HepG2 (cell line): ENCODE measurements at regions not wholly inside any gene's neighbourhood (a gene's known extent, or its start where the extent isn't known, plus 50 kb on each side); places are given as distances from the start of the nearest gene placed in this dataset.

ENCODE experiments used
- CTCF ChIP-seq: sonication (generic); formaldehyde crosslinking; IDR thresholded peaks from 2 replicates; pipeline ENCODE4 v1.5.0; 2020; ENCODE audit warnings: mild to moderate bottlenecking, missing genetic modification reagents, moderate library complexity
- FOXK2 ChIP-seq: fragments of 450-650 bp; IDR thresholded peaks from 2 replicates; pipeline ENCODE4 v1.6.1; 2016
- GABPA ChIP-seq, 2 experiments: IDR thresholded peaks; 2 replicates each; pipeline ENCODE4 v1.6.1; 2011 to 2016; ENCODE audit warnings: low read depth in 2 of 2, low read length in 1 of 2, missing biosample characterization in 1 of 2, missing genetic modification characterization in 1 of 2
- NFIC ChIP-seq: IDR thresholded peaks from 2 replicates; pipeline ENCODE4 v1.6.1; 2012; ENCODE audit warnings: mild to moderate bottlenecking, low read length, inconsistent platforms
- NR0B2 ChIP-seq: sonication (generic); formaldehyde crosslinking; IDR thresholded peaks from 2 replicates; pipeline ENCODE4 v1.4.0; 2020; ENCODE audit warnings: mild to moderate bottlenecking, missing genetic modification reagents
- RFX3 ChIP-seq: IDR thresholded peaks from 2 replicates; pipeline ENCODE4 v1.6.1; 2016; ENCODE audit warnings: missing biosample characterization, missing genetic modification reagents
- SMAD3 ChIP-seq: sonication (generic); formaldehyde crosslinking; IDR thresholded peaks from 2 replicates; pipeline ENCODE4 v1.4.0; 2020; ENCODE audit warnings: missing genetic modification reagents
- TCF12 ChIP-seq, 2 experiments: fragments of 450-650 bp in 1 of 2; sonication (generic) in 1 of 2; formaldehyde crosslinking in 1 of 2; IDR thresholded peaks; 2 replicates each; pipeline versions ENCODE4 v1.6.1 to v1.8.0; 2017 to 2022; ENCODE audit warnings: antibody characterized with exemption in 1 of 2, mild to moderate bottlenecking in 1 of 2, missing genetic modification reagents in 1 of 2, moderate library complexity in 1 of 2
- ZFP82 ChIP-seq: sonication (generic); formaldehyde crosslinking; IDR thresholded peaks from 2 replicates; pipeline ENCODE4 v1.5.1; 2020; ENCODE audit warnings: mild to moderate bottlenecking, missing genetic modification reagents, borderline replicate concordance
- ZNF512 ChIP-seq: sonication (generic); formaldehyde crosslinking; IDR thresholded peaks from 2 replicates; pipeline ENCODE4 v1.4.0; 2020; ENCODE audit warnings: mild to moderate bottlenecking, missing genetic modification reagents
- ZSCAN30 ChIP-seq: sonication (generic); formaldehyde crosslinking; IDR thresholded peaks from 2 replicates; pipeline ENCODE4 v1.5.0; 2020; ENCODE audit warnings: mild to moderate bottlenecking, missing genetic modification reagents

GRCh38 chr2:167790189-167790588 lies 457.2 kb downstream of the STK39 start:
- TF ChIP-seq GABPA (IDR thresholded peaks at IDR 0.05; ENCODE audit: low read depth, low read length) (no peak), GABPA (CRISPR knock-in tag; IDR thresholded peaks at IDR 0.05; ENCODE audit: low read depth) (no peak), RFX3 (no peak), ZSCAN30 (no peak), NR0B2 (CRISPR knock-in tag) (no peak), TCF12 (IDR thresholded peaks at IDR 0.05) (no peak), TCF12 (CRISPR knock-in tag; IDR thresholded peaks at IDR 0.05) (no peak), FOXK2 (no peak), SMAD3 (CRISPR knock-in tag) (no peak), NFIC (no peak), ZFP82 (CRISPR knock-in tag) (no peak), CTCF (CRISPR knock-in tag) (0 out of 2 replicates have a peak, but pooled peaks have one; percentile 1), ZNF512 (CRISPR knock-in tag) (no peak)
